ENCODE measurements at regions not wholly inside any gene's neighbourhood (a gene's known extent, or its start where the extent isn't known, plus 50 kb on each side); places are given as distances from the start of the nearest gene placed in this dataset.

DNA sequence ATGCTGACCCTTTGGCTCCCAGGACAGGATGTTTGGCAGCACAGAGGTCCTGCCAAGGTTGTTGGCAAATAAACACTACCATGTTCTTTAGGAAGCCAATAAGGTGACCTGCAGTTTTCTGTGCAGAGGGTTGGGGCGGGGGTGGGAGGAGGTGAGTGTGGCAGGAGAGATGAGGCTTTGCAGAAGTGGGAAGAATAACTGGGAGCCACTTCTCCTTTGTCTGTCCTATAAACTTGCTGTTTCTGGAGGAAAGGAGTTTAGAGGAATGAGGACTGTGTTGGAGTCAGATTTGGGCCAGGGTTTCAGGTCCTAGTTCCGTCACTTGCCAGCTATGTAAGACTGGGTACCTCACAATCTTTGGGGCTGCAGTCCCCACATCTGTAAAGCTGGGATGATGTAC lies 187.6 kb upstream of the SPRED2 start:
- Histone ChIP-seq H3K27ac (no peak overlapping the region), H3K36me3 (replicated peaks in 1 of 2; ENCODE audit: insufficient read depth in 1 of 2, low read depth in 2 of 2) (no peaks in the 10 kb centered on the region), H3K27me3 (no peaks in the 10 kb centered on the region), H3K4me3 (no peak overlapping the region), H3K4me1 (no peaks in the 10 kb centered on the region), H3K9me3 (no peaks in the 10 kb centered on the region)
- DNase-seq (no peak), ATAC-seq (no peak)
- 68 to 78% methylated on average over 2 of the region's 2 CpGs for WGBS, 2 donors
- no peak for TF ChIP-seq POLR2A (IDR thresholded peaks at IDR 0.05)
- intact Hi-C loops (cut with DNase I), result no loop called here

GRCh38 chr2:65615602-65616001 lies 183.2 kb upstream of the SPRED2 start:
- WGBS, 2 donors, result 88 to 92% methylated on average over 2 of the region's 2 CpGs
- H3K36me3 ChIP-seq (replicated peaks in 1 of 2; ENCODE audit: insufficient read depth in 1 of 2, low read depth in 2 of 2), result no peaks in the 10 kb centered on the region
- no peak for ATAC-seq
- no peak overlapping the region for H3K4me3 ChIP-seq
- DNase-seq, result no peak
- TF ChIP-seq POLR2A (IDR thresholded peaks at IDR 0.05), result no peak
- no peak for TF ChIP-seq CTCF (IDR thresholded peaks at IDR 0.05)
- H3K9me3 ChIP-seq, result no peaks in the 10 kb centered on the region
- intact Hi-C loops (cut with DNase I), result no loop called here
- no peak overlapping the region for H3K27ac ChIP-seq
- H3K27me3 ChIP-seq, result no peaks in the 10 kb centered on the region
- no peaks in the 10 kb centered on the region for H3K4me1 ChIP-seq

DNA sequence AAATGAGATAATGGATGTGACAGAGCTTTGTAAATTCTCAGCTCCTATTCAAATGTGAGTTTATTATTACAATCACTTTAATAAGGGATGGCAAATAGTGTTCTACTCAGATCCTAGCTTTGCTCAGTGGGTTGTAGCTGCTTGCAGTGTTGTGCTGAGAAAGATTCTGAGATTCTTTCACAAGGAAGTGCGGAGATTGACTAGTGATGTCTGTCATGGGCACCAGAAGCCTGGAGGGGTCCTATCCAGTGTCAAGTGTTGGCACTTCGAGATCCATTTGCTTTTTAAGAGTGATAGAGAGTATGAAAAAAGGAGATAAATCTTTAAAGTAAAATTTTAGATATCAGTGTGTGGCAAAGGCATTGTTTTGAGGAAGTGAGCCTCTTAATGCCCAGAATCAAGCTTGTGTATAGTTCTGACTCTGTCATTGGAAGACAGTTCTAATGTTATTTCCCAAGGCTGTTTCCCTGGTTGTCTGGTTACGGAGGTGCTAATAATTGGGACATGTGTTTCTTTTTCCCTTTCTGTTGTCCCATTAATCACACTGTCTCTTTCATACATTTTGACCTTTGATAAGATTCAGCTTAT lies 181.7 kb upstream of the SPRED2 start:
- Histone ChIP-seq H3K4me1 (no peaks in the 10 kb centered on the region), H3K4me3 (no peak overlapping the region), H3K27me3 (no peaks in the 10 kb centered on the region), H3K9me3 (no peaks in the 10 kb centered on the region), H3K36me3 (replicated peaks in 1 of 2; ENCODE audit: insufficient read depth in 1 of 2, low read depth in 2 of 2) (no peaks in the 10 kb centered on the region), H3K27ac (no peak overlapping the region)
- ATAC-seq (no peak), DNase-seq (no peak)
- intact Hi-C loops (cut with DNase I), result no loop called here
- TF ChIP-seq POLR2A (IDR thresholded peaks at IDR 0.05), result no peak
- no peak for TF ChIP-seq CTCF (IDR thresholded peaks at IDR 0.05)
- 73 to 76% methylated on average over 3 of the region's 3 CpGs for WGBS, 2 donors

- Histone ChIP-seq H3K9me3 (no peaks in the 10 kb centered on the region), H3K27me3 (no peaks in the 10 kb centered on the region), H3K27ac (no peak overlapping the region), H3K4me3 (no peak overlapping the region), H3K36me3 (replicated peaks in 1 of 2; ENCODE audit: insufficient read depth in 1 of 2, low read depth in 2 of 2) (no peaks in the 10 kb centered on the region), H3K4me1 (no peaks in the 10 kb centered on the region)
- intact Hi-C loops (cut with DNase I), result no loop called here
- no peak for DNase-seq
- no peak for ATAC-seq
- WGBS, 2 donors, result 75 to 88% methylated on average over 2 of the region's 2 CpGs
- TF ChIP-seq CTCF (IDR thresholded peaks at IDR 0.05) (no peak), POLR2A (IDR thresholded peaks at IDR 0.05) (no peak)
Observed at GRCh38 chr2:65611488-65611887, 179.1 kb upstream of the SPRED2 start.

DNA sequence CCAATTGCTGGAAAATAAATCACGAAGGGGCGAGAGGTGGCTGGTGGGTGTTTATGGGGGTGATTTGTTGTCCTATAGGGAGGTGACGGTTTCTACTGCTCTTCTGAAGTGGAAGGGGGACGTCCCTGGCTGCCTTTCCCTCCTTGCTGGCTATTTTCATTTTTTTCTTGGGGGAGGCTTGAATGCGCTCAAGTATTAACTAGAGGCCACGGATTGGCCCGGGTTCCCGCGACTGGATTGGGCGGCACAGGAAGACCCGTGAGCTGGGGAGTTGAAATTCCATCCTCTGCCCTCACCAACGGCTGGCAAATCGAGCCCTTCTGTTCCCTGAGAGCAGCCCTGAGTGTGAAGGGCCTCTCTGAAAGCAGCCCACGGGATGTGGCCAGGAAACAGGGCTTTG lies 176.5 kb upstream of the SPRED2 start:
- WGBS, 2 donors, result 69 to 73% methylated on average over 14 of the region's 14 CpGs
- Histone ChIP-seq H3K4me1 (no peaks in the 10 kb centered on the region), H3K36me3 (replicated peaks in 1 of 2; ENCODE audit: insufficient read depth in 1 of 2, low read depth in 2 of 2) (no peaks in the 10 kb centered on the region), H3K27ac (no peak overlapping the region), H3K4me3 (no peak overlapping the region), H3K9me3 (no peaks in the 10 kb centered on the region), H3K27me3 (no peaks in the 10 kb centered on the region)
- TF ChIP-seq POLR2A (IDR thresholded peaks at IDR 0.05) (no peak), CTCF (IDR thresholded peaks at IDR 0.05) (no peak)
- DNase-seq (no peak), ATAC-seq (no peak)
- intact Hi-C loops (cut with DNase I), result no loop called here
